Ovary (tissue), 3 donors: ENCODE measurements at regions not wholly inside any gene's neighbourhood (a gene's known extent, or its start where the extent isn't known, plus 50 kb on each side); places are given as distances from the start of the nearest gene placed in this dataset.

ENCODE experiments used
- POLR2A ChIP-seq: fragments of 450-650 bp; IDR thresholded peaks from one replicate; pipeline ENCODE4 v1.6.1; 2017; ENCODE audit warnings: antibody characterized with exemption, mild to moderate bottlenecking, moderate library complexity
- TF ChIP-seq, protein P1 (sequence below), 3 donors: fragments of 450-650 bp in 2 of 3; fragments of 200-600 bp in 1 of 3; IDR thresholded peaks; one replicate each; pipeline versions ENCODE4 v1.5.1 to v1.8.0; 2016 to 2022; ENCODE audit warnings: antibody characterized with exemption in 3 of 3, mild to moderate bottlenecking in 1 of 3
- donor health status: DM: no; HTN: no; CAD: no.

DNA sequence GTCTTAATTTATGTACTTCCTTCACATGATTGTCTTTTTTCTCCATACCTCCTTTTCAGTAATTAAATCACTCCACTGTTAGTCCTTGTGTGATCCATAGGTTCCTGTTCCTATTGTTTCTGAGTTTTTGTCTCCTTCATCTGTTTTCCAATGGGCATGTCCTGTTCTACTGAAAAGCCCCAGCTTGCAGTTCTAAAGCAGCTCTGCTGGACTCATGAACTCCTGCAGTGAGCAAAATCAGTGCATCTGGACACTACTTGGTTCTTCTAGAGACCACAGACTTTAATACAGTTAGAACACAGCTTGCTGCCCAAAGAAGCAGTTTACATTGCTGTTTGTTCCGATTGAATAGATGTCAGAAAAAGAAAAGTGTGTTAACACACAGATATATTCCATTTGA, 593.3 kb upstream of the HS3ST5 start:
- TF ChIP-seq POLR2A = no peak
- TF ChIP-seq, protein P1, sequence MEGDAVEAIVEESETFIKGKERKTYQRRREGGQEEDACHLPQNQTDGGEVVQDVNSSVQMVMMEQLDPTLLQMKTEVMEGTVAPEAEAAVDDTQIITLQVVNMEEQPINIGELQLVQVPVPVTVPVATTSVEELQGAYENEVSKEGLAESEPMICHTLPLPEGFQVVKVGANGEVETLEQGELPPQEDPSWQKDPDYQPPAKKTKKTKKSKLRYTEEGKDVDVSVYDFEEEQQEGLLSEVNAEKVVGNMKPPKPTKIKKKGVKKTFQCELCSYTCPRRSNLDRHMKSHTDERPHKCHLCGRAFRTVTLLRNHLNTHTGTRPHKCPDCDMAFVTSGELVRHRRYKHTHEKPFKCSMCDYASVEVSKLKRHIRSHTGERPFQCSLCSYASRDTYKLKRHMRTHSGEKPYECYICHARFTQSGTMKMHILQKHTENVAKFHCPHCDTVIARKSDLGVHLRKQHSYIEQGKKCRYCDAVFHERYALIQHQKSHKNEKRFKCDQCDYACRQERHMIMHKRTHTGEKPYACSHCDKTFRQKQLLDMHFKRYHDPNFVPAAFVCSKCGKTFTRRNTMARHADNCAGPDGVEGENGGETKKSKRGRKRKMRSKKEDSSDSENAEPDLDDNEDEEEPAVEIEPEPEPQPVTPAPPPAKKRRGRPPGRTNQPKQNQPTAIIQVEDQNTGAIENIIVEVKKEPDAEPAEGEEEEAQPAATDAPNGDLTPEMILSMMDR (IDR thresholded peaks at IDR 0.05) = no peak
